GM13976 (cell line): ENCODE measurements at regions not wholly inside any gene's neighbourhood (a gene's known extent, or its start where the extent isn't known, plus 50 kb on each side); places are given as distances from the start of the nearest gene placed in this dataset.
"Not testable (repeated sequence)": the region's sequence is repeated elsewhere in the genome, so short reads cannot be mapped to it uniquely, and the experiment has no call there.

Experiments
- DNase-seq: peaks from one replicate; pipeline ENCODE4 v3.0.0; 2012; ENCODE audit warnings: low spot score
- CTCF ChIP-seq: IDR thresholded peaks from 2 replicates; pipeline ENCODE4 v1.5.1; 2012; ENCODE audit warnings: borderline replicate concordance, mild to moderate bottlenecking; ENCODE audit not compliant: insufficient read depth; ENCODE audit errors: extremely low read depth, missing control alignments, control extremely low read depth
- in situ Hi-C: fragments of 300-500 bp; cut with MboI; formaldehyde crosslinking; loops from one replicate; pipeline ENCODE4 v1.12.0; 2022; ENCODE audit warnings: low sequenced_read_pairs, mixed read lengths, inconsistent platforms; ENCODE audit not compliant: unreplicated experiment

- no peak for DNase-seq
- in situ Hi-C loops = no loop called here
- no peak for TF ChIP-seq CTCF
Measured at GRCh38 chr3:166279636-166280035, 442.4 kb upstream of the BCHE start.

GRCh38 chr3:166275024-166275390 lies 437.8 kb upstream of the BCHE start:
- no peak for DNase-seq

GRCh38 chr3:166274351-166275023 lies 437.3 kb upstream of the BCHE start:
- DNase-seq = no peak
- no peak for TF ChIP-seq CTCF
- in situ Hi-C loops = no loop called here

More at GRCh38 chr3:166275024-166275390, 437.8 kb upstream of the BCHE start:
- no peak for TF ChIP-seq CTCF
- in situ Hi-C loops = no loop called here

GRCh38 chr3:166270429-166270828 lies 433.2 kb upstream of the BCHE start:
- no peak for TF ChIP-seq CTCF
- DNase-seq = no peak
- in situ Hi-C loops = no loop called here

GRCh38 chr3:166265153-166265552 lies 427.9 kb upstream of the BCHE start:
- DNase-seq = no peak
- no peak for TF ChIP-seq CTCF
- in situ Hi-C loops = no loop called here

- no peak for DNase-seq
- TF ChIP-seq CTCF = no peak
- in situ Hi-C loops = no loop called here
Measured at GRCh38 chr3:166263460-166263859, 426.2 kb upstream of the BCHE start.

- in situ Hi-C loops = not testable (repeated sequence)
Measured at GRCh38 chr3:166258293-166258850, 421.1 kb upstream of the BCHE start.

More at GRCh38 chr3:166258293-166258850, 421.1 kb upstream of the BCHE start:
- not testable (repeated sequence) for DNase-seq
